Type B pancreatic cell (in vitro differentiated cells): ENCODE measurements at regions not wholly inside any gene's neighbourhood (a gene's known extent, or its start where the extent isn't known, plus 50 kb on each side); places are given as distances from the start of the nearest gene placed in this dataset.

ENCODE experiments used
- DNase-seq: peaks from one replicate; pipeline ENCODE4 v3.0.0; 2021; ENCODE audit warnings: mixed read lengths; ENCODE audit not compliant: unreplicated experiment; ENCODE audit errors: extremely low spot score
- H3K27ac Mint-ChIP-seq: 2 replicates; pipeline ENCODE4 v1.8.0; 2021; ENCODE audit warnings: mild to moderate bottlenecking, mixed read lengths
- H3K27me3 Mint-ChIP-seq: 2 replicates; pipeline ENCODE4 v1.8.0; 2021; ENCODE audit warnings: mixed read lengths
- H3K36me3 Mint-ChIP-seq: 2 replicates; pipeline ENCODE4 v1.8.0; 2021; ENCODE audit warnings: mixed read lengths
- H3K4me1 Mint-ChIP-seq: one replicate; pipeline ENCODE4 v1.8.0; 2021; ENCODE audit warnings: mixed read lengths; ENCODE audit not compliant: unreplicated experiment
- H3K4me3 Mint-ChIP-seq: 2 replicates; pipeline ENCODE4 v1.8.0; 2021; ENCODE audit warnings: mild to moderate bottlenecking, mixed read lengths
- H3K9me3 Mint-ChIP-seq: 2 replicates; pipeline ENCODE4 v1.8.0; 2021; ENCODE audit warnings: mixed read lengths
- TF ChIP-seq, protein P1 (sequence below): fragments of 200-600 bp; sonication (generic); conservative IDR thresholded peaks from 2 replicates; pipeline ENCODE4 v1.5.0; 2021; ENCODE audit warnings: antibody characterized with exemption, mild to moderate bottlenecking

GRCh38 chr16:79973320-79973719, 372.8 kb upstream of the MAF start:
- DNase-seq = no peak
- H3K36me3 Mint-ChIP-seq = no peaks in the 10 kb centered on the region
- no peak overlapping the region for H3K27ac Mint-ChIP-seq
- peaks cover 1% of the 10 kb centered on the region for H3K27me3 Mint-ChIP-seq
- TF ChIP-seq, protein P1, sequence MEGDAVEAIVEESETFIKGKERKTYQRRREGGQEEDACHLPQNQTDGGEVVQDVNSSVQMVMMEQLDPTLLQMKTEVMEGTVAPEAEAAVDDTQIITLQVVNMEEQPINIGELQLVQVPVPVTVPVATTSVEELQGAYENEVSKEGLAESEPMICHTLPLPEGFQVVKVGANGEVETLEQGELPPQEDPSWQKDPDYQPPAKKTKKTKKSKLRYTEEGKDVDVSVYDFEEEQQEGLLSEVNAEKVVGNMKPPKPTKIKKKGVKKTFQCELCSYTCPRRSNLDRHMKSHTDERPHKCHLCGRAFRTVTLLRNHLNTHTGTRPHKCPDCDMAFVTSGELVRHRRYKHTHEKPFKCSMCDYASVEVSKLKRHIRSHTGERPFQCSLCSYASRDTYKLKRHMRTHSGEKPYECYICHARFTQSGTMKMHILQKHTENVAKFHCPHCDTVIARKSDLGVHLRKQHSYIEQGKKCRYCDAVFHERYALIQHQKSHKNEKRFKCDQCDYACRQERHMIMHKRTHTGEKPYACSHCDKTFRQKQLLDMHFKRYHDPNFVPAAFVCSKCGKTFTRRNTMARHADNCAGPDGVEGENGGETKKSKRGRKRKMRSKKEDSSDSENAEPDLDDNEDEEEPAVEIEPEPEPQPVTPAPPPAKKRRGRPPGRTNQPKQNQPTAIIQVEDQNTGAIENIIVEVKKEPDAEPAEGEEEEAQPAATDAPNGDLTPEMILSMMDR = no peak
- no peaks in the 10 kb centered on the region for H3K4me1 Mint-ChIP-seq
- H3K4me3 Mint-ChIP-seq = no peak overlapping the region
- no peaks in the 10 kb centered on the region for H3K9me3 Mint-ChIP-seq

- Mint-ChIP-seq H3K9me3 (no peaks in the 10 kb centered on the region), H3K4me1 (no peaks in the 10 kb centered on the region), H3K27me3 (no peaks in the 10 kb centered on the region), H3K4me3 (no peak overlapping the region), H3K27ac (no peak overlapping the region), H3K36me3 (no peaks in the 10 kb centered on the region)
- TF ChIP-seq, protein P1 = no peak
- no peak for DNase-seq
Measured at GRCh38 chr16:79972053-79972704, 371.6 kb upstream of the MAF start.

DNA sequence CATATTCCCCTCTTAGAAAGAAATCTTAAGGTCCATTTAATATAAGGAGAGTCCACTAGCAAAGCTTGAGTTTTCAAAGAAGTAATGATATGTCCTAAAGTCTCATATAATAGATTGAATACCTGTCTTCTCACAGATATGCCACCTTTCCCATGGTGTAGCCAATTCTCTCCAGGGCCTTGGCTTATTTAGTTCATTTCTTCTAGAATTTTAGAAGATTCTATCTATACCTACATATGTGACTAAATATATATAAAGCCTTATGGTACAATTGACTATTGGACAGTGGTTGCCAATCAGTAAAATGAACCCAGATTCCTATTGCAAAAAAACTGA, 370.7 kb upstream of the MAF start:
- H3K36me3 Mint-ChIP-seq = no peaks in the 10 kb centered on the region
- H3K27ac Mint-ChIP-seq = no peak overlapping the region
- no peaks in the 10 kb centered on the region for H3K4me1 Mint-ChIP-seq
- no peak overlapping the region for H3K4me3 Mint-ChIP-seq
- DNase-seq = no peak
- TF ChIP-seq, protein P1 = no peak
- H3K27me3 Mint-ChIP-seq = no peaks in the 10 kb centered on the region
- no peaks in the 10 kb centered on the region for H3K9me3 Mint-ChIP-seq

DNA sequence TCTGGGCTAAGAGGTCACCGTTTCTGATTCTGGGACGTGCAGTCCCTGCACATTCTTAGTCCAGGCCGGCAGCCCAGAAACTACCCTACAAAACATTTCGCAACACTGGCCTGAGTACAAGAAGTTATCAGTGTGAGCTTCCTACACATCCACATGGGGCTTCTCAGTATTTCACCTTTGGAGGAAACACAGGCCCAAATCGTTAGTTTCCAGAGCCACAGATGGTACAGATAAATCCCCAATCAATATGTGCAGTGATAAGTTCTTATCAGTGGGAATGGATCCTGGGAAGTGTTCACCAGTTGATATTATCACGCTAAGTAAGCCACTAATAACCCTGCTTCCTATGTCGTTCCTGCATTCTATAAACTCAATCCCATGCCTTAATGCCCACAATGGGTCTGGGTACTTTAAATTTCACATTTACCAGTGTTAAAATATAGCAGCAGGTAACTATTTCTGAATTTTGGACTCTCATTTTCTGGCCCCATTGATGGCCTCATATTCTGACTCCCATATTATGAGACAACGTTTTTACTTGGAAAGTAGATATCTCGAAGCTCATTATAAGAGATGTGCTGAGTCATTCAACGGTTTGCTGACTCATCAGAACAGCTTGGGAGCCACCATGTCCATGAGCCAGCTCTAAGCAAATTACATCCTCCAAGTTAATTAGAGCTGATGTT, 370.2 kb upstream of the MAF start:
- Mint-ChIP-seq H3K27ac (no peak overlapping the region), H3K4me1 (no peaks in the 10 kb centered on the region), H3K9me3 (no peaks in the 10 kb centered on the region), H3K36me3 (no peaks in the 10 kb centered on the region), H3K4me3 (no peak overlapping the region), H3K27me3 (no peaks in the 10 kb centered on the region)
- TF ChIP-seq, protein P1 = no peak
- no peak for DNase-seq

DNA sequence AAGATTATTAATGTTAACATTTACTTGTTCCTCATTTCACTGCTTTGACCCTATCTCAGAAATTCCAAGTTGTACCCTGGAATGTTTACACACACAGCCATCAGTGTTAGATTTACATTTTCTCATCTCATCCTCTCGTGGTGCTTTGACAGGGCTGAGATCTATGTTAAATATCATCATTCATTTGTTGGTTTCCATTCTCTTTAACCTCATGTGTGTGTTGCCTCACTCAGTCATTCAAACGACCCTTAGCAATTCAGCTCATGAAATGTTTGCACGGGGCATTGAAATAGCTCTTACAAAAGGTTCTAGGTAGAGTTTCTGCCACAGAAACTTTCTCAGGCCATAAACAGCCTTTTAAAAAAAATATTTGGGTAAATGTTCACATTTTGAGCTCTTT, 369.6 kb upstream of the MAF start:
- Mint-ChIP-seq H3K9me3 (no peaks in the 10 kb centered on the region), H3K27me3 (no peaks in the 10 kb centered on the region), H3K27ac (no peak overlapping the region), H3K4me3 (no peak overlapping the region), H3K36me3 (no peaks in the 10 kb centered on the region), H3K4me1 (no peaks in the 10 kb centered on the region)
- TF ChIP-seq, protein P1 = no peak
- no peak for DNase-seq
